MM.1S (cell line): ENCODE measurements at regions not wholly inside any gene's neighbourhood (a gene's known extent, or its start where the extent isn't known, plus 50 kb on each side); places are given as distances from the start of the nearest gene placed in this dataset.

Experiments used
- CTCF ChIP-seq: fragments of 300-600 bp; sonication (generic); IDR thresholded peaks from 2 replicates; pipeline ENCODE4 v1.5.1; 2016; ENCODE audit warnings: antibody characterized with exemption, low read length, mixed read lengths
- EZH2 ChIP-seq: fragments of 300-600 bp; sonication (generic); optimal IDR thresholded peaks from 2 replicates; pipeline ENCODE3; 2017; ENCODE audit warnings: low read depth, mild to moderate bottlenecking, antibody characterized with exemption, low read length, mixed read lengths

- TF ChIP-seq CTCF = no peak
- no peak for TF ChIP-seq EZH2
Observed at GRCh38 chr1:203410182-203410900, 59.4 kb upstream of the FMOD start.
